Fibroblast of lung (primary cell): ENCODE measurements at regions not wholly inside any gene's neighbourhood (a gene's known extent, or its start where the extent isn't known, plus 50 kb on each side); places are given as distances from the start of the nearest gene placed in this dataset.

Source experiments
- CTCF ChIP-seq, 2 donors: IDR thresholded peaks in 1 of 2; conservative IDR thresholded peaks in 1 of 2; 1 replicate in 1 of 2; 2 replicates in 1 of 2; pipeline ENCODE4 v1.5.1; 2011 to 2012; ENCODE audit warnings: low read length in 2 of 2, control low read depth in 1 of 2, inconsistent platforms in 1 of 2, low read depth in 1 of 2, mild to moderate bottlenecking in 1 of 2
- EZH2 ChIP-seq: IDR thresholded peaks from 2 replicates; pipeline ENCODE4 v1.5.1; 2012; ENCODE audit warnings: low read length, control low read depth, mild to moderate bottlenecking; ENCODE audit errors: missing control alignments

GRCh38 chr11:128266893-128267292 lies 320.5 kb downstream of the ETS1 start:
- TF ChIP-seq CTCF (conservative IDR thresholded peaks at IDR 0.05 in 1 of 2, IDR thresholded peaks at IDR 0.05 in 1 of 2; ENCODE audit: low read depth in 1 of 2, low read length in 2 of 2): no peak
- TF ChIP-seq EZH2: no peak
